ENCODE measurements at regions not wholly inside any gene's neighbourhood (a gene's known extent, or its start where the extent isn't known, plus 50 kb on each side); places are given as distances from the start of the nearest gene placed in this dataset.

- DNase-seq: peak in 1 of 2 experiments; percentile 25
Measured at GRCh38 chr11:120013325-120014250, 124.3 kb downstream of the TRIM29 start.

DNA sequence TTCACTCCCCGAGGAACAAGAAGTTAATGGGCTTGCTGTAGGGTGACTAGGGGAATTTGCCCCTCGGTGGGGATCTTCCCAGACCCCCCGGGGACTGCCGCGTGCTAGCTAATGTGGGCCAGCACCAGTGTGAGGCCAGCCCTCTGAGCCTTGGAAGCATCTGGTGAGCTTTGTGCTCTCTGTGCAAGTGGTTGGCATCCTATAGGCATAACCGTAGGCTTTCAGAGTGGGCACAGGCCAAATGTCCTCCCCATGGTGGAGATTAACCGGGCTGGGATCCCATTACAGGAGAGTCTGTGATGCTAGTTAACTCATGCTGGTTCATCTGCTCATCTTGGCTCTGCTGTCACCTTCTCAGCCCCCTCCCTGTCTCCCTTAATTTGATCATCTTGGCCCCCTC lies 125.7 kb downstream of the TRIM29 start:
- DNase-seq: no peak

GRCh38 chr11:120011836-120012235 lies 126.1 kb downstream of the TRIM29 start:
- DNase-seq: no peak

DNA sequence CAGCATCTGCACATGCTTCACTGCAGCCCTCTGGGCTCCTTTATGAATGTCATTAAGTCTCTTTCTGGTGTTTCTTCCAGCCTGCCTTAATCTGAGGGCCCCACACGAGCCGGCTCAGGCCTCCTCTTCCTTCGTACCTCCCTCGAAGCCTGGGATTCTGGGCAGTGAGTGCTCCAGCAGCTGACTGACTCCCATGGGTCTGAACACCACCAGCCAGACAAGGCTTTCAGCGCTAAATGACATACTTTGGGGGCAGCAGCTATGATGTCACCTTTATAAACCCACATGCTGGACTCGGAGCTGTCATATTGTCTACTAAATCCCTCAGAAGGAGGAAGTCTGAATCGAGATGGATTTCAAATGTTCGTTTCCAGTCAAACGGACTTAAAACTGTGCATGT lies 127.1 kb downstream of the TRIM29 start:
- DNase-seq: no peak

DNA sequence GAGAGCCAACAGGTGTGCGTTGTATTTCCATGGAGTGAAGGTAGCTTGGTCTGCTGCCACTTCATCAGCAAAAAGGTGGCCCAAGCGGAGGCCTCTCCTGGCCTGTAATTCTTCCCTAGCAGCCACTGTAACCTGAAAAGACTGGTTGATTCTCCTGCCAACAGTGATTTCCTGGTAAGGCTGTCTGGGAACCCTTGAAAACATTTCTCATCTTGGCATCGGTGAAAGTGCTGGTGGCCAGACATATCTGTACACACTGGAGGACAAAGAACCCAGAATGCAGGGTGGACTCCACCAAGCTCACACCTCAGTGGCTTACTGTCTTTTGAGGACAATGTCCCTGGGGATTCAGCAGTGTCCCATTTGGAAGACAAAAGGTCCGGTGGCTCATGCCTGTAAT lies 128.0 kb downstream of the TRIM29 start:
- DNase-seq: no peak

GRCh38 chr11:120007144-120007543 lies 130.8 kb downstream of the TRIM29 start:
- no peak for DNase-seq

DNA sequence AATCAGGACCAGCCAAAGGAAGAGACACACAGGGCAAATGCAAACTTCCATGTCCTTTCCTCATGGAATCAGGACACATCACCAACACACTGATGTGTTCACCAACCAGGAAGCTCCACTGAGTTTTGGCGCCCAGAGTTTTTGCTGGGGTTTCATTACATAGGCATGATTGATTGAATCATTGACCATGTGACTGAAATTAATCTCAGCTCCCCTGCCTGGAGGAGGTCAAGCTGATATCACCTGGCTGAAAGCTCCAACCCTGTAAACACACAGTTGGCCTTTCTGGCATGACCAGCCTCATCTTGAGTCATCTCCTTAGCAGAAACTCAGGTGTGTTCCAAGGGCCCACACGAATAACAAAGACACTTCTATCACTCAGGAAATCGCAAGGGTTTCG lies 133.2 kb downstream of the TRIM29 start:
- DNase-seq: no peak

GRCh38 chr11:120001178-120002090 lies 136.5 kb downstream of the TRIM29 start:
- DNase-seq: no peak

GRCh38 chr11:119999220-119999619 lies 138.7 kb downstream of the TRIM29 start:
- no peak for DNase-seq

- no peak for DNase-seq
Measured at GRCh38 chr11:119996556-119996955, 141.4 kb downstream of the TRIM29 start.

DNA sequence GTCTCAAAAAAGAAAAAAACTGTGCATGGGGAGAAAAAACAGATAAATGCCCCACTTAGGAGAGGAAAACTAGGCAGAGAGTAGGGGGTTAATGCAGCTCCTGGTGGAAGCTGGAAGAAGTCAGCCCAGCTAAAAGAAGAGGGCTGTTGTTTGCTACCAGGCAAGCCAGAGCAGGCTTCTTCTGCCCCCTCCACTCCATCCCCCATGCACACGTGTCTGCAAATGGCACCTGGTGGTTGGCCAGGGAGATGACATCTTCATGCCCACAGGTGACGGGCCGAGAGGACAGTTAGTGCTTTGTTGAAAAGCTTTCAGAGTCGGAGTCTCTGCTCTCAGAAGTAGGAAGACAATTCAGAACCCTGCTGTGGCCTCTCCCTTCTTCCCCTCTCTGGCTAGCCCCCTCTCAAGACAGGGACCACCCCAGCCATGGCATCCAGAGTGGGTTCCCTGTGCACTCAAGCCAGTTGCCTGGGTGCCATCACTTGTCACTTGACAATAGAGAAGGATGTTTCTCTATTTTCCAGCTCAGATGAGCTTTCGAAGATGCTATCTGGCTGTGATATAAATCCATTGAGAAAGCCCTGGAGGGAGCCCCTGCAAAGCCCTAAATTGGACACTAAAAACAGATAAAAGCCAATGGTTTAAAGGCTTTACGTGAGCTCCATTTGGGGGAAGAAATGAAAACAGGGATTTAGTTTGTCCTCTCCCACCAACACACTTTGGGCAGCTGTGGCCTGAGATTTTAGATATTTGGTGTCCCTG lies 142.0 kb downstream of the TRIM29 start:
- DNase-seq: no peak

- DNase-seq: no peak
Measured at GRCh38 chr11:119993722-119994121, 144.2 kb downstream of the TRIM29 start.

DNA sequence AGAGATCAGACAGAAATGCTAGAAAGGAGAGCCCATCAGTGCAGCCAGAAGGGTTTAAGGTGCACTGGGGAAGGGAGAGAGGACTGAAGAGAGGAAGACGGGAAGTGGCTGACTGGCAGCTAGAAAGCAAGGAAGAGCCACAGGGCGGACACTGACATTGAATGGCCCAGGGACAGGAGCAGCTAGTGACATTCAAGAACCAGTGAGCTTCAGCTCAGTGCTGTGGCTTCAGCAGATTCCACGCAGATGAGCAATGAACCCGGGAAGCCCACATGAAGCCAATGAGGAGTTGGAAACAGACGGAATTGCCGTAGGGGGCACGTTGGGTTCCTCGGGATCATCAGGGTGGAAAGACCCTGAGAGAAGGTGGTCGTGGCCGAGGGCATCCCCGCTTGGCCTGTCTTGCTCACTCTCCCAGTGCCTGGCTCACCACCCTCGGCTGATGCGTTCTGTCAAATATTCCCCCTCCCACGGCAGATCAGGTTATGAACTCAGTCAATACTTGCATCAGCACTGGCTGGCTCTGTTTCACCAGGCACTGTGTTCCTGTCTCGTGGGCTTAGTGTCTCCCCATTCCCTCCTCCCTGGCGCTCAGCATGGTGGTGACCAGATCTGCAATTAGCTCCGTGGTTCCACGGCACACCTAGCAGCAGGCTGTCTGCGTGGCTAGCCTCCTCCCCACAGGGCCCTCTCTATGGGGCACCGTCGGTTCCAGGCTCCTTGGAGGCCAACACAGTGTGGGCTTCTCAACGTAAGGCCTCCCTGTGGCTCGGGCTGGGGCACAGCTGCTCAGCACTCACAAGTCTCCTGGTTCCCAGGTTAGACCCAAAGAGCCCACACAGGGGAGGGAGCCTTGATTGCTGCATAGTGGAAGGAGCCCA lies 145.5 kb downstream of the TRIM29 start:
- no peak for DNase-seq

DNA sequence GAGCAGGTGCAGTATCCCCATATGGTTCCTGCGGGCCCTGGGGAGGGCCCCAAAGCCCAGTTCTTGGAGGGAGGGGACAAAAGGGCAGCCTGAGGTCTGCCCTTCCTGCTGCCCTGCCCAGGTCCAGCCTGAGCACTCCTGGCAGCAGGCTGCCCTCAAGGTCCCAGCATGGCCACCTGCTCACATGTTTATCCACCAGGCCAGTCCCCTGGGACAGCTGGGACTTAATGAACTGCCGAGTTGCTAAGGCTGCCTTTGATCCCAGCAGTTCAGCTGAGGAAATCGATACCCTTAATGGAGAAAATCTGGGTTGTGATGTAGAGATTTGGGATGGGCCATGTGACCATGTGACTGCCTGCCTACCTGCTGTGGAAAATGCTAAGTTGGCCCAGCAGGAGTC lies 146.2 kb downstream of the TRIM29 start:
- peak in 1 of 2 experiments; percentile 16 for DNase-seq

- DNase-seq: no peak
Measured at GRCh38 chr11:119991022-119991404, 146.9 kb downstream of the TRIM29 start.

DNA sequence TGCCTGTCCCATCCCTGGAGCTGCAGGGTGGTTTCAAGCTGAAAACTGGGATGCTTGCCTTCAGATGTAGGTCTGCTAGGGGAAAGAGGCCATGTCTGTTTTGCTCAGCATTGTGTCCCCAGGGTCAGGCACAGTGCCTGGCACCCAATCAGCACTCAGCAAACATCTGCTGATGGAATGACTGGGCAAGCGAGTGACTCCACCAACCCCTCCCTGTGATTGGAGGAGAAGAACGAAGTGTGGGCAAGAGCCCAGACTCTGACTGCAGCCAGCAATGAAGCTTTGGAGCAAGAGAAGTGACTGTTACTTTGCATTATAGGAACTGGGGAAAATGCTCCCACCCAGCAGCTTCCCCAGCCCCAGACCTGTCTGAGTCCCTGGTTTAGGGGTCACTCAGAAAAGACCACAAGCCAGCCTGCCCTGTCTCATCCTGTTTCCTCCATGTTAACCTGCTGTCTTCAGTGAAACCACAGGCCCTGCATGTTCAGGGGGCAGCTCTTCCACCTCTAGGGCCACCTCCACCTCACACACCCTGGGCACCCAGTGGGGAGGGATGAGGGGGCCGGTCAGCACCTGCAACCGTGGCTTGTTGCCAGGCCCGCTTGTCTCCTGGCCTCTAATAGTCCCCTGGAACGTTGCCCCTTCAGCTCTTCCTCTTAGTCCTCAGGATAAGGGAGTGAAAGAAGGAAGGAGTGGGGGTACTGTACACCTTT lies 147.4 kb downstream of the TRIM29 start:
- no peak for DNase-seq

- no peak for DNase-seq
Measured at GRCh38 chr11:119989159-119989821, 148.6 kb downstream of the TRIM29 start.

- DNase-seq: no peak
Measured at GRCh38 chr11:119985551-119985950, 152.4 kb downstream of the TRIM29 start.

GRCh38 chr11:119983816-119984215 lies 154.1 kb downstream of the TRIM29 start:
- DNase-seq: no peak

DNA sequence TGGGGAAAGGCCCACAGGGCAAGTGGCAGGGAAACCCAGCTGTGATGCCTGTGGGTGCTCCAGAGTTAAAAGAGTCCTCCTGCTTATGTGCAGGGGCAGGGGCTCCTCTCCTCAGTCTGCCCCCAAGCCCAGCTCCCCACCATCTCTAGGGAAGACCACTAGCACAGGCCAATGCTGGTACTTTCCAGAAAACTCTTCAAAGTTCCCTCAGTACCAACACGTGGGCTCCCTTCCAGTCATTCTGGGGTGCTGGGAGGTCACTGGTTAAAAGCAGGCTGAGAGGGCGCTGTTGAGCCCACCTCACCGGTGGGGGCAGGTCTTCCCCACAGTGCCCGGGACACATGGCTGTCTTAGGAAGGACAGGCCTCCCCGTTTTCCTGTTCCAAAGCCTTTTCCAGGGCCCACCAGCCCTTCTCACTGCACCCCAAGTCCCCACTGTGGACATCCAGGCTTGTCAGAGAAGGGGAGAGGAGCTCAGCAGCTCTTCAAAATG lies 154.6 kb downstream of the TRIM29 start:
- DNase-seq: no peak

Measured in SHP77 (cell line).